MCF 10A (cell line): ENCODE measurements at regions not wholly inside any gene's neighbourhood (a gene's known extent, or its start where the extent isn't known, plus 50 kb on each side); places are given as distances from the start of the nearest gene placed in this dataset.

Source experiments
- BruUV-seq: library from RNA; stranded (reverse); fragments of 400-500 nt; replicated peaks from 2 replicates; lab custom pipeline; 2021; lab: Mats Ljungman, UMichigan
- CTCF ChIA-PET: fragments of 300-600 bp; sonication (Branson Sonifier 250); formaldehyde crosslinking; extraction: SDS; loops from one replicate; lab custom pipeline; 2021; ENCODE audit warnings: antibody characterized with exemption, inconsistent platforms; lab: Yijun Ruan, JAX
- POLR2A ChIA-PET: fragments of 300-600, 350-650 bp; sonication (Branson Sonifier 250); formaldehyde crosslinking; extraction: SDS; loops from one replicate; lab custom pipeline; 2020; ENCODE audit warnings: antibody characterized with exemption, inconsistent platforms; lab: Yijun Ruan, JAX
- DNase-seq: peaks from one replicate; pipeline ENCODE4 v3.0.0-alpha.2; 2018; ENCODE audit not compliant: unreplicated experiment
- H3K27ac Mint-ChIP-seq: one replicate; pipeline ENCODE4 v1.8.0; 2022; ENCODE audit warnings: mild to moderate bottlenecking, low read depth, mixed read lengths; ENCODE audit not compliant: unreplicated experiment
- H3K27me3 Mint-ChIP-seq: one replicate; pipeline ENCODE4 v1.8.0; 2022; ENCODE audit warnings: mixed read lengths; ENCODE audit not compliant: insufficient read depth, unreplicated experiment
- H3K36me3 Mint-ChIP-seq: one replicate; pipeline ENCODE4 v1.8.0; 2022; ENCODE audit warnings: mild to moderate bottlenecking, moderate library complexity, mixed read lengths; ENCODE audit not compliant: insufficient read depth, unreplicated experiment
- H3K4me1 Mint-ChIP-seq: one replicate; pipeline ENCODE4 v1.8.0; 2022; ENCODE audit warnings: mixed read lengths; ENCODE audit not compliant: insufficient read depth, unreplicated experiment
- H3K4me3 Mint-ChIP-seq: one replicate; pipeline ENCODE4 v1.8.0; 2022; ENCODE audit warnings: mild to moderate bottlenecking, moderate library complexity, mixed read lengths; ENCODE audit not compliant: unreplicated experiment
- H3K9me3 Mint-ChIP-seq: one replicate; pipeline ENCODE4 v1.8.0; 2022; ENCODE audit warnings: mixed read lengths; ENCODE audit not compliant: unreplicated experiment
- CTCF ChIP-seq: fragments of 200-600 bp; IDR thresholded peaks from one replicate; pipeline ENCODE4 v1.8.0; 2022; ENCODE audit warnings: antibody characterized with exemption, mild to moderate bottlenecking; ENCODE audit not compliant: unreplicated experiment
- intact Hi-C: fragments of 100-400 bp; cut with micrococcal nuclease; formaldehyde crosslinking; loops from 2 replicates; pipeline ENCODE4 v1.14.1; 2022

- POLR2A ChIA-PET = interaction anchor here (1.3 kb wide), 1 partner anchor 12 kb away, joined by 4 read pairs; no protein-coding TSS in a partner anchor
- no peak for TF ChIP-seq CTCF
- BruUV-seq = no TSS peak
- intact Hi-C loops = no loop called here
- Mint-ChIP-seq H3K36me3 (no peaks in the 10 kb centered on the region), H3K4me3 (no peak overlapping the region), H3K4me1 (no peaks in the 10 kb centered on the region), H3K9me3 (no peaks in the 10 kb centered on the region), H3K27me3 (no peaks in the 10 kb centered on the region), H3K27ac (no peak overlapping the region)
- CTCF ChIA-PET = no interaction called here
- no peak for DNase-seq
Measured at GRCh38 chr2:228378233-228378632, 196.7 kb upstream of the SPHKAP start.

GRCh38 chr2:228377533-228377932 lies 196.0 kb upstream of the SPHKAP start:
- BruUV-seq = no TSS peak
- no peaks in the 10 kb centered on the region for H3K36me3 Mint-ChIP-seq
- H3K9me3 Mint-ChIP-seq = no peaks in the 10 kb centered on the region
- intact Hi-C loops = no loop called here
- H3K27ac Mint-ChIP-seq = no peak overlapping the region
- no peak for TF ChIP-seq CTCF
- ChIA-PET POLR2A (interaction anchor here (1.3 kb wide), 1 partner anchor 11 kb away, joined by 4 read pairs; no protein-coding TSS in a partner anchor), CTCF (interaction anchor here (0.6 kb wide), 1 partner anchor 9 kb away, joined by 3 read pairs; no protein-coding TSS in a partner anchor)
- no peak overlapping the region for H3K4me3 Mint-ChIP-seq
- no peaks in the 10 kb centered on the region for H3K27me3 Mint-ChIP-seq
- H3K4me1 Mint-ChIP-seq = no peaks in the 10 kb centered on the region
- DNase-seq = no peak

- Mint-ChIP-seq H3K27me3 (no peaks in the 10 kb centered on the region), H3K36me3 (no peaks in the 10 kb centered on the region), H3K27ac (no peak overlapping the region), H3K4me1 (no peaks in the 10 kb centered on the region), H3K4me3 (no peak overlapping the region), H3K9me3 (no peaks in the 10 kb centered on the region)
- TF ChIP-seq CTCF = no peak
- no TSS peak for BruUV-seq
- CTCF ChIA-PET = no interaction called here
- POLR2A ChIA-PET = no interaction called here
- no peak for DNase-seq
- intact Hi-C loops = no loop called here
Measured at GRCh38 chr2:228374741-228375140, 193.3 kb upstream of the SPHKAP start.

- DNase-seq = no peak
- no peak for TF ChIP-seq CTCF
- H3K9me3 Mint-ChIP-seq = no peaks in the 10 kb centered on the region
- H3K4me3 Mint-ChIP-seq = no peak overlapping the region
- intact Hi-C loops = no loop called here
- no TSS peak for BruUV-seq
- H3K36me3 Mint-ChIP-seq = no peaks in the 10 kb centered on the region
- ChIA-PET POLR2A (no interaction called here), CTCF (no interaction called here)
- no peaks in the 10 kb centered on the region for H3K27me3 Mint-ChIP-seq
- no peak overlapping the region for H3K27ac Mint-ChIP-seq
- no peaks in the 10 kb centered on the region for H3K4me1 Mint-ChIP-seq
Measured at GRCh38 chr2:228373191-228373590, 191.7 kb upstream of the SPHKAP start.
